Endodermal cell (in vitro differentiated cells): ENCODE measurements at regions not wholly inside any gene's neighbourhood (a gene's known extent, or its start where the extent isn't known, plus 50 kb on each side); places are given as distances from the start of the nearest gene placed in this dataset.

Source experiments
- DNase-seq: peaks from one replicate; pipeline ENCODE4 v3.0.0-alpha.2; 2017
- H3K27ac ChIP-seq: 2 replicates; pipeline ENCODE4 v1.5.1; 2013; ENCODE audit warnings: mild to moderate bottlenecking, low read depth, low read length, moderate library complexity
- H3K27me3 ChIP-seq: 2 replicates; pipeline ENCODE4 v1.6.1; 2013; ENCODE audit warnings: mild to moderate bottlenecking, low read length, moderate library complexity; ENCODE audit not compliant: insufficient read depth, control insufficient read depth, poor library complexity, severe bottlenecking
- H3K36me3 ChIP-seq: 2 replicates; pipeline ENCODE4 v1.7.0; 2013; ENCODE audit warnings: mild to moderate bottlenecking, low read length, moderate library complexity; ENCODE audit not compliant: control insufficient read depth, insufficient read depth
- H3K4me1 ChIP-seq: one replicate; pipeline ENCODE4 v1.7.0; 2013; ENCODE audit warnings: low read length; ENCODE audit not compliant: control insufficient read depth, insufficient read depth
- H3K4me3 ChIP-seq: 2 replicates; pipeline ENCODE4 v1.5.1; 2013; ENCODE audit warnings: mild to moderate bottlenecking, low read length, moderate library complexity
- H3K9ac ChIP-seq: 2 replicates; pipeline ENCODE4 v1.6.1; 2013; ENCODE audit warnings: mild to moderate bottlenecking, low read length, moderate library complexity; ENCODE audit not compliant: poor library complexity, severe bottlenecking; ENCODE audit errors: extremely low read depth
- H3K9me3 ChIP-seq: 2 replicates; pipeline ENCODE4 v1.6.1; 2013; ENCODE audit warnings: mild to moderate bottlenecking, low read length, moderate library complexity; ENCODE audit not compliant: control insufficient read depth
- H3K27ac Mint-ChIP-seq: 2 replicates; pipeline ENCODE4 v1.8.0; 2020; ENCODE audit warnings: mixed read lengths
- H3K27me3 Mint-ChIP-seq: 2 replicates; pipeline ENCODE4 v1.8.0; 2021; ENCODE audit warnings: mild to moderate bottlenecking, mixed read lengths; ENCODE audit not compliant: insufficient read depth
- H3K36me3 Mint-ChIP-seq: 2 replicates; pipeline ENCODE4 v1.8.0; 2020; ENCODE audit warnings: low read depth, mixed read lengths
- H3K4me1 Mint-ChIP-seq: 2 replicates; pipeline ENCODE4 v1.8.0; 2020; ENCODE audit warnings: mixed read lengths
- H3K4me3 Mint-ChIP-seq: 2 replicates; pipeline ENCODE4 v1.8.0; 2020; ENCODE audit warnings: mild to moderate bottlenecking, moderate library complexity, mixed read lengths
- H3K9me3 Mint-ChIP-seq: 2 replicates; pipeline ENCODE4 v1.8.0; 2020; ENCODE audit warnings: mild to moderate bottlenecking, mixed read lengths
- CTCF ChIP-seq: fragments of 200-600 bp; sonication (generic); conservative IDR thresholded peaks from 2 replicates; pipeline ENCODE4 v1.5.0; 2021; ENCODE audit warnings: antibody characterized with exemption, mild to moderate bottlenecking
- WGBS, 2 experiments: methylation state at CpG; one replicate each; pipeline versions ENCODE4 v1.1.5 to v1.1.7; 2013; ENCODE audit warnings: missing lambda C conversion rate in 2 of 2, mixed read lengths in 1 of 2; ENCODE audit not compliant: insufficient coverage in 1 of 2, insufficient read length in 1 of 2; 5-methylcytosine and 5-hydroxymethylcytosine counted together

GRCh38 chr20:39533858-39534257, 571.7 kb downstream of the DHX35 start:
- H3K27ac Mint-ChIP-seq: no peak overlapping the region
- 87 to 100% methylated on average over 2 to 3 of the region's 3 CpGs for WGBS, 2 experiments

GRCh38 chr20:39532205-39532604, 570.1 kb downstream of the DHX35 start:
- Mint-ChIP-seq H3K4me1 (peaks cover 14% of the 10 kb centered on the region), H3K27ac (no peak overlapping the region), H3K4me3 (no peak overlapping the region), H3K9me3 (no peaks in the 10 kb centered on the region), H3K27me3 (peaks cover 24% of the 10 kb centered on the region), H3K36me3 (no peaks in the 10 kb centered on the region)
- H3K9ac ChIP-seq: no peak overlapping the region
- TF ChIP-seq CTCF: no peak
- H3K4me1 ChIP-seq: peaks cover 8% of the 10 kb centered on the region
- H3K36me3 ChIP-seq: no peaks in the 10 kb centered on the region
- H3K27ac ChIP-seq: no peak overlapping the region
- H3K4me3 ChIP-seq: no peak overlapping the region
- H3K9me3 ChIP-seq: no peaks in the 10 kb centered on the region
- peaks cover 12% of the 10 kb centered on the region for H3K27me3 ChIP-seq
- 100% methylated on average over 1 of the region's 1 CpG; no CpG with 5 or more reads in 1 of the 2 experiments for whole genome bisulfite sequencing, 2 experiments
- DNase-seq: no peak

More at GRCh38 chr20:39533858-39534257, 571.7 kb downstream of the DHX35 start:
- Mint-ChIP-seq H3K9me3 (no peaks in the 10 kb centered on the region), H3K4me1 (peaks cover 14% of the 10 kb centered on the region), H3K4me3 (no peak overlapping the region), H3K36me3 (no peaks in the 10 kb centered on the region), H3K27me3 (peaks cover 24% of the 10 kb centered on the region)
- H3K9ac ChIP-seq: no peak overlapping the region
- DNase-seq: no peak
- no peak overlapping the region for H3K4me3 ChIP-seq
- H3K9me3 ChIP-seq: no peaks in the 10 kb centered on the region
- no peak for TF ChIP-seq CTCF
- no peaks in the 10 kb centered on the region for H3K36me3 ChIP-seq
- H3K27me3 ChIP-seq: peaks cover 12% of the 10 kb centered on the region
- H3K27ac ChIP-seq: no peak overlapping the region
- peaks cover 8% of the 10 kb centered on the region for H3K4me1 ChIP-seq

DNA sequence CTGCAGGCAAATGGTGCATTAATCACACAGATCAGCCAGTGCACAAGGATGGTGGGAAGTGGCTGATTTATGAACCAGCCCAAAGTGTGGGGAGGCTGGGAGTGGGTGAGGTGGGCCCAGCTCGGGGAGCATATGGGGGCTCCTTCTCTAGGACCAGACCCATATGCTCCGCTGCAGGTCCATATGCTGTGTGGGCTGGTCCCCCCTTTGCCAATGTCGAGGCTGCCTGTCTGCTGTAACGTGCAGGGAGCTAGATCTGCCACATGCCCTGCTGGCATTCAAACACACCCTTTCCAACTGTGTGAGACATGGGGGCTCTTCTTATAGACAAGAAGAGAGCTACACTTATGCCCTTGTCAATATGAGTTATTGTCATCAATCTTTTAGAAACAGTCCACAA, 566.3 kb downstream of the DHX35 start:
- Histone ChIP-seq H3K27me3 (peaks cover 12% of the 10 kb centered on the region), H3K9me3 (no peaks in the 10 kb centered on the region), H3K4me1 (no peaks in the 10 kb centered on the region), H3K9ac (no peak overlapping the region), H3K27ac (no peak overlapping the region), H3K36me3 (no peaks in the 10 kb centered on the region), H3K4me3 (no peak overlapping the region)
- Mint-ChIP-seq H3K9me3 (no peaks in the 10 kb centered on the region), H3K4me1 (peaks cover 1% of the 10 kb centered on the region), H3K27ac (no peak overlapping the region), H3K27me3 (peaks cover 24% of the 10 kb centered on the region), H3K36me3 (no peaks in the 10 kb centered on the region), H3K4me3 (no peak overlapping the region)
- DNase-seq: no peak
- 83 to 88% methylated on average over 4 of the region's 4 CpGs for WGBS, 2 experiments
- no peak for TF ChIP-seq CTCF
